Hepatocyte (in vitro differentiated cells): ENCODE measurements at regions not wholly inside any gene's neighbourhood (a gene's known extent, or its start where the extent isn't known, plus 50 kb on each side); places are given as distances from the start of the nearest gene placed in this dataset.
"Not testable (repeated sequence)": the region's sequence is repeated elsewhere in the genome, so short reads cannot be mapped to it uniquely, and the experiment has no call there.

ENCODE experiments used
- EZH2 ChIP-seq: fragments of 200-600 bp; sonication (generic); IDR thresholded peaks from 2 replicates; pipeline ENCODE4 v1.6.1; 2016; ENCODE audit warnings: antibody characterized with exemption, mild to moderate bottlenecking, borderline replicate concordance
- TF ChIP-seq, protein P1 (sequence below): fragments of 200-600 bp; sonication (generic); IDR thresholded peaks from 2 replicates; pipeline ENCODE4 v1.5.1; 2016; ENCODE audit warnings: antibody characterized with exemption, mild to moderate bottlenecking; ENCODE audit not compliant: poor library complexity

DNA sequence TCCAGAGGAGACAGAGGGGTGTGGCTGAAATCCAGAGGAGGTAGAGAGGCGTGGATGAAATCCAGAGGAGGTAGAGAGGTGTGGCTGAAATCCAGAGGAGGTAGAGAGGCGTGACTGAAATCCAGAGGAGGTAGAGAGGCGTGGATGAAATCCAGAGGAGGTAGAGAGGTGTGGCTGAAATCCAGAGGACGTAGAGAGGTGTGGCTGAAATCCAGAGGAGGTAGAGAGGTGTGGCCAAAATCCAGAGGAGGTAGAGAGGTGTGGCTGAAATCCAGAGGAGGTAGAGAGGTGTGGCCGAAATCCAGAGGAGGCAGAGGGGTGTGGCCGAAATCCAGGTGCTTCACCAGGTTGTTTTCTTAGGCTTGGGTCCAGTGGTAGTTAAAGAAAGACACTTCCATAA is 58.7 kb upstream of the EPHB3 start:
- TF ChIP-seq, protein P1, sequence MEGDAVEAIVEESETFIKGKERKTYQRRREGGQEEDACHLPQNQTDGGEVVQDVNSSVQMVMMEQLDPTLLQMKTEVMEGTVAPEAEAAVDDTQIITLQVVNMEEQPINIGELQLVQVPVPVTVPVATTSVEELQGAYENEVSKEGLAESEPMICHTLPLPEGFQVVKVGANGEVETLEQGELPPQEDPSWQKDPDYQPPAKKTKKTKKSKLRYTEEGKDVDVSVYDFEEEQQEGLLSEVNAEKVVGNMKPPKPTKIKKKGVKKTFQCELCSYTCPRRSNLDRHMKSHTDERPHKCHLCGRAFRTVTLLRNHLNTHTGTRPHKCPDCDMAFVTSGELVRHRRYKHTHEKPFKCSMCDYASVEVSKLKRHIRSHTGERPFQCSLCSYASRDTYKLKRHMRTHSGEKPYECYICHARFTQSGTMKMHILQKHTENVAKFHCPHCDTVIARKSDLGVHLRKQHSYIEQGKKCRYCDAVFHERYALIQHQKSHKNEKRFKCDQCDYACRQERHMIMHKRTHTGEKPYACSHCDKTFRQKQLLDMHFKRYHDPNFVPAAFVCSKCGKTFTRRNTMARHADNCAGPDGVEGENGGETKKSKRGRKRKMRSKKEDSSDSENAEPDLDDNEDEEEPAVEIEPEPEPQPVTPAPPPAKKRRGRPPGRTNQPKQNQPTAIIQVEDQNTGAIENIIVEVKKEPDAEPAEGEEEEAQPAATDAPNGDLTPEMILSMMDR, result not testable (repeated sequence)
- TF ChIP-seq EZH2, result not testable (repeated sequence)
